GM12873 (cell line): ENCODE measurements at regions not wholly inside any gene's neighbourhood (a gene's known extent, or its start where the extent isn't known, plus 50 kb on each side); places are given as distances from the start of the nearest gene placed in this dataset.

ENCODE experiments used
- TF ChIP-seq, protein P1 (sequence below): IDR thresholded peaks from 2 replicates; pipeline ENCODE4 v1.5.1; 2012; ENCODE audit warnings: low read depth, mild to moderate bottlenecking, moderate library complexity, low read length, control low read depth; ENCODE audit not compliant: insufficient read depth; ENCODE audit errors: missing control alignments

DNA sequence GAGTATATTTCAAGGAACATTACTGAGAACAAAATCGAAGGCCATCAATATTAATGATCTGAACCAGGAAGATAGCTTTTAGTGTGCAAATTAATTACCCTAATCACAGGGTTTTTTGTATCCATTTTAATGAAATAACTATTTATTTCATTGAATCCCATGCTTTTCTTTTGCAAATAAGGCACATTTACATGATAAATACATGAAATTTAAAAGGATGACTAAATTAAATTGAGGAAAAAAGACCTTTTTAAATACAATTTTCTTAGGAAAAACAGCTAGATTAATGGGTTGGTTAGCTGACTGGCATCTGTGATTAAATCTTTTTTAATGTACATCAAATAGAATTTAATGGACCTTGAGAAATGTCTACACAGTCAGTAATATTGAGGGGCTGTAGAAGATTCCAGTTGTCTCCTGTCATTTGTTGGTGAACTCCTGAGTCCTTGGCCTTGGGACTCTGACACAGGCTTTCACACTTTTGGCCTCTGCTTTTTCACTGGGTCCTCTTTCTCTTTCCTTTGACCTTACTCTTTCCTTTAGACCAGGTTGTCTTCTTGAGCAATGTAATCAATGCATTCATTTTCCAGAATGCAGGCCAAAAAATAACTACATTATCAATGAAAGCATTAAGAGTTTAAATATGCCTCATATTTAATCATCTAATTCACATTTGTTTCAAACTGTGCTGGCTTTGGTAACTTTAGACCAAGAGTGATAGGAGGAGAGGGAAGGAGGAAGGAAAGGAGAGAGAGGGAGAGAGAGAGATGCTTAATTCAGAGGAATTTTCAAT, 511.5 kb downstream of the ZNF608 start:
- TF ChIP-seq, protein P1, sequence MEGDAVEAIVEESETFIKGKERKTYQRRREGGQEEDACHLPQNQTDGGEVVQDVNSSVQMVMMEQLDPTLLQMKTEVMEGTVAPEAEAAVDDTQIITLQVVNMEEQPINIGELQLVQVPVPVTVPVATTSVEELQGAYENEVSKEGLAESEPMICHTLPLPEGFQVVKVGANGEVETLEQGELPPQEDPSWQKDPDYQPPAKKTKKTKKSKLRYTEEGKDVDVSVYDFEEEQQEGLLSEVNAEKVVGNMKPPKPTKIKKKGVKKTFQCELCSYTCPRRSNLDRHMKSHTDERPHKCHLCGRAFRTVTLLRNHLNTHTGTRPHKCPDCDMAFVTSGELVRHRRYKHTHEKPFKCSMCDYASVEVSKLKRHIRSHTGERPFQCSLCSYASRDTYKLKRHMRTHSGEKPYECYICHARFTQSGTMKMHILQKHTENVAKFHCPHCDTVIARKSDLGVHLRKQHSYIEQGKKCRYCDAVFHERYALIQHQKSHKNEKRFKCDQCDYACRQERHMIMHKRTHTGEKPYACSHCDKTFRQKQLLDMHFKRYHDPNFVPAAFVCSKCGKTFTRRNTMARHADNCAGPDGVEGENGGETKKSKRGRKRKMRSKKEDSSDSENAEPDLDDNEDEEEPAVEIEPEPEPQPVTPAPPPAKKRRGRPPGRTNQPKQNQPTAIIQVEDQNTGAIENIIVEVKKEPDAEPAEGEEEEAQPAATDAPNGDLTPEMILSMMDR, result no peak

DNA sequence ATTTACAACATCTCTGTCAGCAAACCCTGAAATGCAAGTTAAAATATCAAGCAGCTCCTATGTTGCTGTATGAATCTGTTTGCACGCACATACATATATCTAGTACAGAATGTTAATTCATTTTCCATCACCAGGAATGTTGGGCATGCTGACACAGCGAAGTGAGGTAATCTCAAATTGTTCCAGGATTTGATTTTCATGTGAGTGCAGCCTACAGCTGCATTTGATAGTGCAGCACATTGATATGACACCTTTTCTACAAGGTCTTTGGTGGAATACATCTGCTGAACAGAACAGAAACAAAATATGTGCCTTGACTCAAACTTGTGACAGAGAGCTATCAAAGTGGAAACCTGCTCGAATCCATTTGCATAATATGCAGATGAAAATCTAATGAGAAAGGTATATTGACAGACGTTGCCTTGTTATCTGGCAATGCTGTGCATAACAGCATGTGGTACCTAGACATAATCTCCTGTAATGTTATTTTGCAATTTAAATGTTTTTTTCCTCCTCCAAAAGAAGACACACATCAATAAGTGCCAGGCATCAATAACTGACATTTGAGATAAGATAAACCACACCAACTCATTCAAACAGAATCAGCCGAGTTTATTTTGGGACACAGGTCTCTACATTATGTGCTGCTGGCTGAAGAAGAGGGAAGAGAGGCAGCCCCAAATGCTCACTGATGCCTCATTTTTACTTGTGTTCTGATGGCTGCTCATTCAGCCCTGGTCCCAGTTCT, 512.2 kb downstream of the ZNF608 start:
- TF ChIP-seq, protein P1, result no peak

DNA sequence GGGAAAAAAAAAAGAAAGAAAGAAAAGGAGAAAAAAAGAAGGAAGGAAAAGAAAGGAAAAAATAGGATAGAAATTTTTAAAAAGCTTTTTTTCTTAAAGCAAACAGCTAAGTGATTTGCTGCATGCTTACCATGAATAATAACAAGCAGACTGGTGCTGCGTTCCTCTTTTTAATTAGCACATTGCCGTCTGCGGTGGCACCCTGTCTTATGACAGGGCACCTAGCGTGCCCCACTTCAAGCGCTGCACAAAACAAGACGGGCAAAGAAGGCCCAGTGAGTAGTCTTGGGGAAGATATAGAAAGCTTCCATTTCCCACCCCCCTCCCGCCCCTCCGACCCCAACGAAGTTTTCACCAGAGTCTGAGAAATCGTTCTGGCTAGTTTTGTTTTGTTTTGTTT, 513.9 kb downstream of the ZNF608 start:
- TF ChIP-seq, protein P1, result no peak

DNA sequence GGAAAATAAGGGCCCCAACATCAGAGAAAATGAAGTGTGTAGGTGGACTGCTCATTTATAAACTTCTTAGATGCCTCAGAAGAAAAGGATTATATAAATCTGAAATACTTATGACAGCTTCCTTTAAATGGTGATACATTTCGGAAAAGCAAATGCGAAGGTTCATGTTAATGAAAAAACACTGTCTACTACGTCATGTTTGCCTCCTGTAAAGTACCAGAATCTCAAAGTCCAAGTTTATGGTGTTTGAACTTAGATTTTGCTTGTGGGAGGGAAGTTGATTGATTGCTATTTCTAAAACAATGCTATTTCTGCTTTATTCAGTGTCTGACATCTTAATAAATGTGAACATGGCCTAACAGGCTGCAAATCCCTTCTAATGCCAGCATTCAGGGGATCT, 514.6 kb downstream of the ZNF608 start:
- TF ChIP-seq, protein P1, result no peak

DNA sequence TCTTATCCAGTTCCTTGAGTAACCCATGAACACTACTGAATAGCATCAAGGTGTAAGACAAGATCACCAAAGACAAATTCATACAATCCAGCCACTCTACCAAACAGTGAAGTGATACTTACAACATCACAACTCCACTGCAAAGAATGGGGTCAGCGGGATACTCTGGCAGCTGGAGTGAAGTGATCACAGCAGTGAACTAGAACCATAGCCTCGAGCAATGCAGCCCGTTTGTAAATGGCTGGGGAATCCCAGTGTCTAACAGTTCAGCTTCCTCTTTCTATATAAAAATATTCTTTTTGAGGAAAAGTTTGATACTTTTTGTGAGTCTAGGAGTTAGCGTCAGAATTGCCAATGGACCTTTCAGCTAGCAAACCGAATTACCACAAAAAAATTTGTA, 515.2 kb downstream of the ZNF608 start:
- TF ChIP-seq, protein P1, result no peak

DNA sequence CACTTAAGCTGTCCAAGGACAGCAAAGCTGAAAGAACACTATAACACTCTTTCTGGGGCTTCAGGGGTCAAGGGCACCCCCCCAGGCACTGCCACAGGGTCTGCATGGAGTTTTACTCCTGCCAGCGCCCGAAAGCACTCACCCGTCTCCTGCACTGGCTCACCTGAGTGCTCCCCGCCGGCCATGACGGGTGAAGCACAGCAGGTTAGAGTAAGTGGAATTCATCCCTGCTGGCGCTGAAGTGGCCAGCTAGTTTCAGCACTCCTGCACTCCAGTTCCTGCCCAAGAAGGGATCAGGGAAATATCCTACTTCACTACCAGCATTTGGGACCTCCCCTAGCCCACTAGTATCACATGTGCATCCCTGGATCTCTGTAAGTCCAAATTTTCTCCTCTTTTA, 516.0 kb downstream of the ZNF608 start:
- TF ChIP-seq, protein P1, result no peak

DNA sequence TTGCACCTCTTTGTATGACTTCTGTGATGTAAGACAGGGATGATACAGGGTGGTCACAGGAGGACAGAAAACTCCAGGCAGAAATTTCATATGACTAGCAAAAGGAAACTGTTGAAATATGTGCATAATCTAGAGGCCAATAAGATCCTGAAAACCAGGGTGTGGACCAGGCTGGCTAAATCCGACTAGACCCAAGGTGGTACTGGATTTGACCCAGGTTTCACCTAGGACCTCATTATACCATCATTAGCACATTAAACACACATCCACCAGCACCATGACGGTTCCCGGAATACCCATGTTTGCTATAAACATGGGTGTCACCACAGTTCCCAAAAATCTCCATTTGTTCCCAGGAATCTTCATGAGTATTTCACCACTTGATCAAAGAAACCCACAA, 517.1 kb downstream of the ZNF608 start:
- TF ChIP-seq, protein P1, result no peak
